Occipital lobe (tissue), 1 donor: ENCODE measurements at regions not wholly inside any gene's neighbourhood (a gene's known extent, or its start where the extent isn't known, plus 50 kb on each side); places are given as distances from the start of the nearest gene placed in this dataset.

Source experiments
- DNase-seq: peaks from one replicate; lab custom pipeline; 2025; lab: John Stamatoyannopoulos, UW

DNA sequence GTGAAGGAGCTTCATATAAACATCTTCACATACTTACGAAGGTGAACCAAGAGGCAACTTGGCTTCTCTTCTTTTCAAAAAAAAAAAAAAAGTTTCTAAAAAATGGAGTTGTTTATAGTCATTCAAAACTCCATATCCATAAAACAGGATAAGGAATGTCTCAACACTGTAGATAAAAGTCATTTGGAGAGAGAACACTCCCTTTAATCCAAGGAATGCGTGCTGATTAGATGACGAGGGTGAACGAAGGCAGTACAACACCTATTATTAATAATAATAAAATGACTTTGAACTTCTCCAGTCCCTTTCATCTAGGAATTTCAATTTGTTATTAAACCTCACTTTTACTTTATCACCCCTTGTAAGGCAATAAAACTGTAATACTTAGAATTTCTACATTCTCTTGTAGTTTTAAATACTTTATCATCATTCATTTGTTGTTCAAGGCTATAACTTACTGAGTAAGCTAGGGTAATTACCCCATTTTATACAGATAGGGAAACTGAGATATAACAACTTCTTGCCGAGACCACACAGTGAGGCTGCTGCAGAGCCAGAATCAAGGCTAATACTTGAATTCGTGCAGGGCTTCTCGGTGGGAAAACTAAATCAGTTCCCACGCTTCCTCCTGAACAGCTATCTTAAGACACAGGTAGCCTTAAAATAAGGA is 377.1 kb downstream of the EFNA5 start:
- no peak for DNase-seq

DNA sequence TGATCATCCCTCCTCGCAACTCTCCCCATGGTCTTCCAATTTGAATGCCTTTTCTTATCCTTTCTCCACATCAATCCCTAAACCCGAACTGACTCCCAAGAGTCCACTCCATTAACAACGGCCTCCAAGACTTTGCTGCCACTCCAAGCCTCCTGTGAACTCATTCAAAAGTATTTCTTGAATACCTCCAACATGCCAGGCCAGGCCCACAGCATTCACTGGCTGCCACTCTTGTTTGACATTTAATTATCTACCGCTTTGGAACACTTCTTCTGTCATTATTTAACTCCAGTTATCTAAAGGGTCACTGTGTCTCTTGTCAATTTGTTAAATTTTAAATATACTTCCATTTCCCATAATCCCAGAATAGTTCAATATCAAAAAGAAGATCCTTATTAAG is 378.9 kb downstream of the EFNA5 start:
- DNase-seq = no peak

DNA sequence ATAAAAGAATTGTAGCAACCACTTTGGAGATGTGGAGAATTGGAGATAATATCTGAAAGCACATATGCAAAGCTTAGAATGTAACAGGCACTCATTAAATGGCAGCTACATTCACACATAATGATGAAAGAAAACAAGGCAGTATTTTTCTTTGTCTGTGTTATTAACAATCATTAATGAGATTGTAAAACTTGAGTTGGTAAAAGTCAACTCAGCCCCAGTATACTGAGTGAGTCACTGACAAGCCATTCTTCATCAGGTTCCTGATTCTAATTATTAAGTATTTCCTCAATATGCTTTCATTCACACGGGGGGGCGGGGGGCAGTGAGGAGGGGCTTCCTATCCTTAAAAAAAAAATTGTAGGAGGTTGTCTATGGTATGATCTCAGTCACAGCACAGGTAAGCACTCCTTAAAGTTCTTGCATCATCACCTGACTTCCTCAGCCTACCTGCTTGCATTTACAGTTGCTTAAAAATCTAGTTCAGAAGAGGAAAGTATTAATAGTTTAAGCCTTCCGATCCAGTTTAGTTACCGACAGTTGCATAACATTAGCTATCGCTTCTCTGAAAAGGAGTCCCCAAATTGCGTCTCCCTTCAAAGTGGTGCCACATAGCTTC is 379.8 kb downstream of the EFNA5 start:
- no peak for DNase-seq

DNA sequence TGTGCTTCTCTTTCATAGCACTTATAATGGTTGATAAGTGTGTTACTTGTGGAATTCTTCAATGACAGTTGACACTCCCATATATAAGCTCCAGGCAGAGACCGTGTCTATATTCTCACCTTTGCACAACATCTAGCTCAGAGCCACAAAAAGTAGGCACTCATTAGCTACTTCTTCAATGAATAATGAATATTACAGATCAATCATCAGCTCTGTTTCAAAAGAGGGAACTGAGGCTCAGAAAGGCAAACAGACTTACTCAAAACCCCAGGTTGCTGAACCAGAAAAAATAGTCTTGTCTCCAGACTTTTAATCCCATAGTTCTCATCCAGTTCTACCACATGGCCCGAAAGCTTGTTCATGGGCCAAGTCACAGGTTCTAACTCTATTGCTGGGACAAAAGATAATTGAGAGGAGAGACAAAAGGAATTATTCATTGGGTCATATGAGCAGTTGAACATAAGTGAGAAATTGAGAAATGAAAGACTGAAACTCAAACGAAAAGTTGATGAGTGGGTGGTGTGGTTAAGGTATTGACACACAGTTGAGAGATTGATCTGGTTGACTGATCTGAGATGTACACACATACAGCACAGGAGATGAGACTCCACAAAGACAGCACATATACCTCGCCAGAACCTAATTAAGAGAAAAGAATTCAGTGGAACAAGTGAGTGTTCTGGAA is 381.6 kb downstream of the EFNA5 start:
- no peak for DNase-seq

DNA sequence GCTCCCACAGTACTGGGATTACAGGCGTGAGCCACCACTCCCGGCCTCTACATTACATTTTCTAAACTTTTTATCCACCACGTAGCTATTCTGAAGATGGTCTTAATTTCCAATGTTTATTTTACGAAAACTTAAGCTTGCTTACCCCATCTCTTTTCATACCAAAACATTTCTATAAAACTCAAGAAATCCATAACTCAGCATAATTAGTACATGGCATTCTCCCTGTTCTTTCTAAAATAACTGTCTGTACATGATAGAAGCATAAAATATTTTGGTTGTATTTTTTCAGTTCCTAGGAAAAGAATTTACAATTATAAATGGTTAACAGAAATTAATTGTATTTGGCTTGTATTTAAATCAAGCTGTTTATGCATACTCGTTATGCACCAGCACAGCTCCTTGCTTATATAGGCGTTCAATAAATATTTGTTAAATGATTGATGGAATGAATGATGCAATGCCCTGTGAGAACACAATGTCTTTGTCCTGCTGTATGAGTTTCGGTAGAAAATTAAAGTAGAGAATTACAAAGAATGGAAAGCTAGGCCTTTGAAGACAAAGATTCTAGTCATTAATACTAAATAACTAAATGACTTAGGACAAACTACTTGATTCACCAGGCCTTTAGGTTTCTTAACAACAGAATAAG is 384.2 kb downstream of the EFNA5 start:
- DNase-seq = no peak

DNA sequence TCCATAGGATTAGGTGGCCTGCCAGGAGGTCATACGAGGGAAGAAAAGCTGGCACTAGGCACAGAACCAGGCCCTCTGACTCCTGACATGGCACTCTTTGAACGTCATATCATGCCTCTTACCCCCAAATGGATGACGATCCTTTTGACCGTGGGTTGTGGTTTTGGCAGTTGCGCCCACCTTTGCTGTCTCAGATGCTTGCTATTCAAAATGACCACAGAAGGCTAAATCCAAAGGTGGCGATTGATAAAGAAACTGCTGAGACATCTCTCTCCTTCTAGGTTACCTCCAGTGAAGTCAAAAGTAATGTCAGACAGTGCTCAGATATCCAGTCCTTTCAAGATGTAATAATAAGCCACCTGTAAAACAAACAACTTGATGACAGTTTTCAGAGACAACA is 385.0 kb downstream of the EFNA5 start:
- no peak for DNase-seq

DNA sequence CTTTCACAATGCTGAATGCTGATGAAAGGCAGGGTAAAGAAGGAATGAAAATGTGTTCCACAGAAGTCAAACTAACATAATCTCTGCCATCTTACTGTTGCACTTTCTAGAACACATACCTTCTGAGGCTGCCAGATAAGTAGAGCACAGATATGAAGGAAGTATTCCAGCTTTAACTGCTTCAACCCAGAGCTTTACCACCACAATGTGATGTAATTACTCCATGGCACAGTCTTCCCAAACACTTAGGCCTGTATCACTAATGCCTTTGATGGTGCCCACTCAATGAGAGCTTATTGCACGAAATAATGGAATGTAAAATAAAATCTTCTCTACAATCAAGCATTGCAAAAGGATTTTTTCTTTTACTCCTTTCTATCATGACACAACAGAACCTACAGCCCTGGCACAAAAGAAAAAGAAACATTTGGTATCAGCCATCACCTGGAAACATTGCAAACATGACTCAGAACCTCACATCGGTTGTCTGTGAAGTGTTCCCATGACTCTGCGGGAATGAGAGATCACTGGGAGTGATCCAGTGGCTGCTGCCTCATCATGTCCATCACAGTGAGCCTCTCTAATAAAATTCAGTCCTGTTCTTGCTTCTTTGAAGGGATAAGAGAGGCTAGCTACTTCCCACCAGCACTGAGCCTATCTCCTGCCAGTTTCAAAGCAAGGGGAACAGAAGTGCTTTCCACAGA is 385.8 kb downstream of the EFNA5 start:
- peak; percentile 5 for DNase-seq

DNA sequence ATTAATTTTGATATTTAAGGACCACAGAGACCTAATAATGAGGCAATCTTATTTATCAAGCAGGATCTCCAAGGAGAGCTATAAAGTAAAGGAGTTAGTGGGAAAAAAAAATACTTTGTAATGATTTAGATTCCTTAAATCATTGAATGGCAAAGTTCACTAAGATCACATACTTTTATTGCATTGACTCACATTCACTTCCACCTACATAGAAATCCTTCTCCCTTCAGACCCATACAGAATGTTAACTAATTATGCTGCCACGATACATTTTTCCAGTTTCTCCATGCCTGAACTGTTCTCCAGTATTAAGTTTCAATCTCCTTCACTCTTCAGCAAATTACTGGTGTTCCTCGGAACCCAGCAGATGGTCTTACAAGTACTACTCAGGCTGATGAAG is 388.7 kb downstream of the EFNA5 start:
- no peak for DNase-seq

DNA sequence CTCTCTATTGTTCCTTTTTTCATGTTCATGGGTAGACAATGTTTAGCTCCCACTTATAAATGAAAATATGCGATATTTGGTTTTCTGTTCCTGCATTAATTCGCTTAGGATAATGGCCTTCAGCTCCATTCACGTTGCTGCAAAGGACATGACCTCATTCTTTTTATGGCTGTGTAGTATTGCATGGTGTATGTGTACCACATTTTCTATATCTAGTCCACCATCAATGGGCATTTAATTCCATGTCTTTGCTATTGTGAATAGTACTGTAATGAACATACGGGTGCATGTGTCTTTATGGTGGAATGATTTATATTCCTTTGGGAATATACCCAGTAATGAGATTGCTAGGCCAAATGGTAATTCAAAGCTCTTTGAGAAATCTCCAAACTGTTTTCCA is 392.0 kb downstream of the EFNA5 start:
- DNase-seq = no peak

DNA sequence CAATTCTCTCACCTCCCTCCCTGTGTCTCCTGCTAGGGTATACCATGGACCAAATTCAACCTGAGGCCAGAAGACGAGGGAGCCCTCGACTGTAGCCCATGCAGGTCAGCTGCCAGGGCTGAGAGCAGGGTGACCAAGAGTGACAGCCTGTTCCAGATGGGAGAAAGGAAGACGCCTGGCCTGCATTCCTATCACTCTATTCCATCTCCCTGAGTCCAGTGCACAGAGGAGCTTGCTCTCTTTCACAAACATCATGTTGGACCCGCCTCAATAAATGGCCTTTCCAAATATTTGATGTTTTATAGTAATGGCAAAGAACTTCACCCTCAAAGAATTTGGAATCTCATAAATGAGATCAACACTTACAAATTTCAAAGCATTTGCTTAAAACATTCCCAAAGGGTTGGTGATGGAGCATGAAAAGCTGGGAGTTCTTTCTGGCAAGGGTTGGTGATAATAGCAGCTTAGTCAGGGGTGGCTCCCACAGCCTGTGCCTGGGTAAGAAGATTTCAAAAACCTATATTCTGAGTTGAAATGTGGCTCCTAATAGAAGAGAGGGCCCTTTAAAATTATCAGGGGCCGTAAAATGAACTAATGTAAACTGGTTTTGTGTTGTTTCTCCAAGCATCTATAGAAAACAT is 393.1 kb downstream of the EFNA5 start:
- no peak for DNase-seq

DNA sequence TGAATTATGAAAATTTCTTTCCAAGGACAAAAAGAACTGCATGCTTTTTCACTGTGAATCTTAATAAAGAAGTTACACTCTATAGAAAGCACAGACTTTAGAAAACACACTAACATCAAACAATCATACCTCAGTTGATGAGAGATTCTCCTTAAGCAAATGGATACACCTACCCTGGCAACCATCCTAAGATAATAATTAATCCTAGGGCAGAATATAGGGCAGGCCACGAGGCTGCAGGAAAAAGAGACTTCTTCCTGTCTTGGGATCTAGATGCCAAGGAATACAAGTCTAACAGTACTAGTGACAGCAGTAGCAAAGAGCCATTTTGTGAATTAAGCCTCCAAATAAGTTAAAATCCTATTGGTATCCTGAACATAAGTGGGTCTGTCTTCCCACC is 395.4 kb downstream of the EFNA5 start:
- DNase-seq = no peak

DNA sequence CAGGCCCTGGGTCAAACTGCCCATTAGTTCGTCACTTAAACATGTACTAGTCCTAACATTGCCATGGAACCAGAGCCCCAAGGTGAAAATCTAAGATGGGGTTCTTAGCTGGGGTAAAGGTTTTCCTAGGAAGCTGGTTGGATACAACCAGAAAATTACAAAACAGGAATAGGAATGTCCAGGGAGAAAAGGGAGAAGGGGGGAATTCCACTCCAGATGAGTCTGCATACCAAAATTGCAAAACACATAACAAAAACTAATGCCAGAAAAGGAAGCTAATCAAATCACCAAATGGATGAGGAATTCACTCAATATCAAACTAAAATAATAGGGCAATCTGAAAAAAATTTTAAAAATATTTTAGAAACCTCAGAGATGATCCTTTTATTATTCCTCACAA is 396.2 kb downstream of the EFNA5 start:
- DNase-seq = no peak

DNA sequence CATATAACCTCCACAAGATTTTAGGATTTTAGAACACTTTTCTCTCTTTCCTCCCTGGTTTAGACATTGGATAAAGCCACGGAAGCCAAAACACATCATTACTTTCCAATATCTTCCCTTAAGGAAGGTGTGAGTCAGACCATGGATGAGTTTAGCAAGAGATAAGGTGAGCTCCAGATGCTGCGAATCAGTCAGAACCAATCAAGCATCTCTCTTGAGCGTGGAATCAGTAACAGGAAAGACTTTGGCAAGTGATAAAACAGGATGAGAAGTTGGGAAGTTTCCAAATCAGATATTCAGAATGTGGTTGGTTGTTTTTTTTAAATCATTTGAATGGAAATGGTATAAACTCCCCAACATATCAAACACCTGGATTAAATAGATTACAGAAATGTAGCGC is 397.8 kb downstream of the EFNA5 start:
- no peak for DNase-seq

DNA sequence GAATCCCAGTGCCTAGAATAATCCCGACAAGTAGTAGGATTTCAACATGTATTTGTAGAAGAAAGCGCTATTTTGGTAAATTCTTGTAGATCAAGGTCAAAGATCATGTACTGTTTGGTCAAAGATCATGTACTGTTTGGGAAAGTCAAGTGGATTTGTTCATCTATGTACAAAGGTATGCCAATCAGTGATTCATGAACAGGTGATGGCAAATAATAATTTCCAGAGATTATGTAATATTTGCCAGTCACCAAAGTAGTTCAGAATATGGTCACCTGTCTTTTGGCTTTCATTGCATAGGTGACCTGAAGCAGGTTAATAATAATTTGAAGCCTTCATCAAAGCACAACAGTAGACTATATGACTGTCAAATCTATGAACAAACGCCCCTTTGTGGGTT is 398.2 kb downstream of the EFNA5 start:
- DNase-seq = no peak

DNA sequence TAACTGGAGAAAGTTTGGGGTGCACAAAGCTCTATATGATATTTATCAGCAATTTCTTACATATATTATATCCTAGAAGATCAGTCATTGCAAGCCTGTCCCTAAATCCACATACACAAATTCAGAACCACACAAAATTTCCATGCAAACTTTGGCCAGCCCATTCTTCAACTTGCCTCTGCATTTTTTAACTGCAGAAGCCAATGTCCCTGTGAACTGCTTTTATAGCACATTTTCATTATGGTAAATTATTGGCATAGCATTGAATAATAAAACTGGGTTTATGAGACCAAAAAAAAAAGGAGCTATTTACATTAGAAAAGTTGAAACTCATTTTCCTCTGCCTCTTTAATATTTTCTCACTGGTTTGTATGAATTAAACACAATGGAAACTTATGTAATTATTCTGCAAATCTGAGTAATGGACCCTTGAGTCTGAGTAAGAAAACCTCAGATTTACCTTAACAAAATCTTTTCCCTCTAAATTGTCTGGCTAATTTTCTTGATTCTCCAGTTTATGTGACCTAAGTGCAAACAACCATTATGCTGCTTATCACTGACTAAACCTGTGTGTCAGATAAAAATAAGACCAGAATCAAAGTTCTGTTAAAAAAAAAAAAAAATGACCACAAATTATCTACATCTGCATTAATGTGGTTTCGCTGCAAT is 398.9 kb downstream of the EFNA5 start:
- no peak for DNase-seq

DNA sequence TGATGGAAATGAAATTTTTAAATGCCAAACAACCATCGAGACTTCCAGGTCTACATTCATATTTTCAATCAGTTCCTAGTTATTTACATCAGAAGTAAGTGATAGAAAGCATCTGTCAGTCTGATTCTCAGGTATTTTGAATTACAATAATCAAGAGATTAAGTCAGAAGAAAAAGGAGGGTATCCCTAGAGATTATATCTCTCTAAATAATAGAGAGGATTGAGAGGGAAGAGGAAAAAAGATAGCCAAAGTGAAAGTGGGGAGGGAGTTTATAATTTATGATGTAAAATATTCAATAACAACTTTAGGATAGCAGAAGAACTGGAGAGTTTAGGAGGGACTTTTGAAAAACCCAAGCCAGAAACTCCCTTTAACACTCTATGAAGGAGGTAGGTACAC is 400.2 kb downstream of the EFNA5 start:
- DNase-seq = no peak

DNA sequence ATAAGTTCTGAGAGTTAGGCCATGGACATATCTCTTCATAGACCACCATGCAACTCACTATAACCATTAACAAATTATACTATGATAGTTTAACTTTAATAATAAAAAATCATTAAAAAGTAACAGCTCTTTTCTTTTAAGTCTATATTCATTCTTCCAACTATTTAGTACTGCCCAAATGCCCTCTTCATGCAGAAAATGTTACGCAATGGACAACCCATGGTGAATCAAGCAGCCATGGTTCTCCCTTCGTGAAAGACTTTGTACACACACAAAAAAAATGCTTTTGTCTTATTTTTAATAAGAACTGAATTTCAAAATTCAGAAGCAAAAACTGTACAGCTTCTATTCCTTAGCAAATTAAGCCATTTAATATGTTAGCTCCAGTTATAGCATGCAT is 401.1 kb downstream of the EFNA5 start:
- DNase-seq = no peak

DNA sequence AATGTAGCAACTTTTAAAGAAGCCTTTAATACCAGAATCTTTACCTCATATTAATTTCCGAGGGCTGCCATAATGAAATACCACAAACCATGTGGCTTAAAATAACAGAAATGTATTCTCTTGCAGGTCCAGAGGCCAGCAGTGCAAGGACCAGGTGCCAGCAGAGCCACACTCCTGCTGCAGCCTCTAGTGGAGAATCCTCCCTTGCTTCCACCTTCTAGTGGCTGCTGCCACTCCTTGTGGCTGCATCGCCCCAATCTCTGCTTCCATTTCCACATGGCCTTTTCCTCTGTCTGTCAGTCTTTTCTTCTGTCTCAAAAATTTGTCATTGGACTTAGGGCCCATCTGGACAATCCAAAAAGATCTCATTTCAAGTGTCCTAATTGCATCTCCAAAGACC is 401.5 kb downstream of the EFNA5 start:
- no peak for DNase-seq

DNA sequence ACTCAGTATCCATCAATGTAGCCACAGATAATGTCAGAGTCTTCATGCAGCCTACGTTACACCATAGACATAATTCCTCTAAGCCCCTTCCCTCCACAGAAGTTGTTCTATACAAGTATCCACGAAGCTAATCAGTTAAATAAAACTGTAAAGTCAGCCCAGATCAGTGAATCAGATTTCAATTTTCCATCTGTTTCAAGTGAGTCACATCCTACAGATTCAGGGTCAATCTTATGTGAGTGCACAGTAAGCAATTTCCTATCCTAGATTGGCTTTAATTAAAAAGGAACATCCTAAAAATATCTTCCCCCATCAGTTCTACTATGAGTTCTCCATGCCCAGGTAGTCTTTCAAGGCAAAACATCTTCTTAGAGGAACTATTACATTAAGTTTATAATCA is 402.5 kb downstream of the EFNA5 start:
- DNase-seq = no peak

DNA sequence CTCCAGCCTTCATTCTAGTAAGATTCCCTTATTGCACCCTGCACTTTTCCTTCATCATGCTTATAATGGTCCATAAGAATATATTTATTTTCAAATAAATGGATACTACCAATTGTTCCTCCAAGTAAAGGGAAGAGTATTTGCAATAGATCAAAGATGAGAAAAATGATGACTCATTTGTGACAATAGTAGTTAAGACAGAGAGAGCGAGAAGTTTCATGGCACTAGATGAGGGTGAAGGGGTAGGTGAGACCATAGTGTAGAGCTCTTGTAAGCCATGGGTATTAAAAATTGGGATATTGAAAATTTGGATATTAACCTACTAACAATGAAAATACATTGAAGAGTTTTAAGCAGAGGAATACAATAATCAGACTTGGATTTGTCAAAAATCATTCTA is 404.6 kb downstream of the EFNA5 start:
- DNase-seq = no peak

DNA sequence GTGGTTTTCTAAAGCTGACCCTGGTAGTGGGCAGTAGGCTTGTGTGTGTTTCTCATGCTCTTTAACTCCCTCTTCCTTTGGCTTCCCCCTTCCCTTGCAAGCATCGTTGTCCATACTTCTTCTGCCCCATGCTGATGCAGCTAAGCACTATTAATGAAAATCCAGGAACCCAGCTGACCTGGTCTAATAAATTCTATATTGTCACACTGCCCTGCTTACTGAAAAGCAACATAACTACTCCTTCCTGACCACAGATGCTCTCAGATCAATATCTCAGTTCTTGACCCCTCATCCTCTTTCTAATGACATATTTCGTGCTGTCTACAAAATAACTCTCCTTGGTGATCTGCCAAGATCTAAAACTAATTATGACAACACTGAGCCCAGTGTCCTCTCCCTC is 405.5 kb downstream of the EFNA5 start:
- no peak for DNase-seq
